Dendritic cell treated with granulocyte-macrophage colony-stimulating factor and Interleukin-4, amounts not matched to agents 40 ng/mL and 50 ng/mL, for 4 days (primary cell): ENCODE measurements at regions not wholly inside any gene's neighbourhood (a gene's known extent, or its start where the extent isn't known, plus 50 kb on each side); places are given as distances from the start of the nearest gene placed in this dataset.
A peak's percentile ranks its signal among the peaks of the same experiment; 100 is the strongest.
"Not testable (repeated sequence)": the region's sequence is repeated elsewhere in the genome, so short reads cannot be mapped to it uniquely, and the experiment has no call there.

Experiments used
- H3K27ac Mint-ChIP-seq: one replicate; pipeline ENCODE4 v1.8.0; 2022; ENCODE audit warnings: mild to moderate bottlenecking, mixed read lengths
- H3K27me3 Mint-ChIP-seq: one replicate; pipeline ENCODE4 v1.8.0; 2022; ENCODE audit warnings: mild to moderate bottlenecking, mixed read lengths
- H3K36me3 Mint-ChIP-seq: one replicate; pipeline ENCODE4 v1.8.0; 2022; ENCODE audit warnings: low read depth, mixed read lengths
- H3K4me1 Mint-ChIP-seq: one replicate; pipeline ENCODE4 v1.8.0; 2022; ENCODE audit warnings: low read depth, mixed read lengths
- H3K4me3 Mint-ChIP-seq: one replicate; pipeline ENCODE4 v1.8.0; 2022; ENCODE audit warnings: mild to moderate bottlenecking, moderate library complexity, mixed read lengths
- H3K9me3 Mint-ChIP-seq: one replicate; pipeline ENCODE4 v1.8.0; 2022; ENCODE audit warnings: mixed read lengths
- intact Hi-C: fragments of 100-400 bp; cut with micrococcal nuclease; formaldehyde crosslinking; loops from one replicate; pipeline ENCODE4 v1.15.0; 2022

- Mint-ChIP-seq H3K27ac (peak overlapping the region; percentile 72), H3K4me1 (peaks cover 34% of the 10 kb centered on the region), H3K4me3 (no peak overlapping the region), H3K27me3 (no peaks in the 10 kb centered on the region), H3K9me3 (peaks cover 27% of the 10 kb centered on the region), H3K36me3 (no peaks in the 10 kb centered on the region)
- intact Hi-C loops, result no loop called here
Measured at GRCh38 chr1:185536165-185536920, 197.8 kb upstream of the HMCN1 start.

GRCh38 chr1:185535621-185536020, 198.6 kb upstream of the HMCN1 start:
- peak overlapping the region; percentile 88 for H3K27ac Mint-ChIP-seq
- no peak overlapping the region for H3K4me3 Mint-ChIP-seq
- peaks cover 27% of the 10 kb centered on the region for H3K9me3 Mint-ChIP-seq
- peaks cover 34% of the 10 kb centered on the region for H3K4me1 Mint-ChIP-seq
- intact Hi-C loops, result no loop called here
- no peaks in the 10 kb centered on the region for H3K36me3 Mint-ChIP-seq
- H3K27me3 Mint-ChIP-seq, result no peaks in the 10 kb centered on the region

- no peaks in the 10 kb centered on the region for H3K27me3 Mint-ChIP-seq
- intact Hi-C loops, result loop anchor here (5.0 kb wide), 1 partner anchor 52 kb away; no protein-coding TSS in a partner anchor
- H3K9me3 Mint-ChIP-seq, result peaks cover 24% of the 10 kb centered on the region
- H3K27ac Mint-ChIP-seq, result peak overlapping the region; percentile 88
- H3K4me1 Mint-ChIP-seq, result peaks cover 34% of the 10 kb centered on the region
- no peak overlapping the region for H3K4me3 Mint-ChIP-seq
- H3K36me3 Mint-ChIP-seq, result no peaks in the 10 kb centered on the region
Measured at GRCh38 chr1:185534801-185535200, 199.4 kb upstream of the HMCN1 start.

GRCh38 chr1:185533596-185533995, 200.6 kb upstream of the HMCN1 start:
- no peaks in the 10 kb centered on the region for H3K36me3 Mint-ChIP-seq
- H3K4me1 Mint-ChIP-seq, result peaks cover 34% of the 10 kb centered on the region
- H3K27ac Mint-ChIP-seq, result no peak overlapping the region

GRCh38 chr1:185532856-185533255, 201.3 kb upstream of the HMCN1 start:
- intact Hi-C loops, result loop anchor here (5.0 kb wide), 1 partner anchor 51 kb away; no protein-coding TSS in a partner anchor
- Mint-ChIP-seq H3K9me3 (peaks cover 11% of the 10 kb centered on the region), H3K27me3 (no peaks in the 10 kb centered on the region), H3K4me3 (no peak overlapping the region), H3K27ac (no peak overlapping the region), H3K4me1 (peaks cover 30% of the 10 kb centered on the region), H3K36me3 (no peaks in the 10 kb centered on the region)

More at GRCh38 chr1:185533596-185533995, 200.6 kb upstream of the HMCN1 start:
- H3K9me3 Mint-ChIP-seq, result peaks cover 12% of the 10 kb centered on the region
- H3K4me3 Mint-ChIP-seq, result no peak overlapping the region
- intact Hi-C loops, result loop anchor here (5.0 kb wide), 1 partner anchor 51 kb away; no protein-coding TSS in a partner anchor
- no peaks in the 10 kb centered on the region for H3K27me3 Mint-ChIP-seq

- peak overlapping the region; percentile 26 for H3K27ac Mint-ChIP-seq
- no peaks in the 10 kb centered on the region for H3K27me3 Mint-ChIP-seq
- peaks cover 11% of the 10 kb centered on the region for H3K9me3 Mint-ChIP-seq
- no peak overlapping the region for H3K4me3 Mint-ChIP-seq
- no peaks in the 10 kb centered on the region for H3K36me3 Mint-ChIP-seq
- intact Hi-C loops, result loop anchor here (5.0 kb wide), 1 partner anchor 50 kb away; no protein-coding TSS in a partner anchor
- peaks cover 30% of the 10 kb centered on the region for H3K4me1 Mint-ChIP-seq
Measured at GRCh38 chr1:185531838-185532237, 202.4 kb upstream of the HMCN1 start.

GRCh38 chr1:185530215-185530614, 204.0 kb upstream of the HMCN1 start:
- Mint-ChIP-seq H3K4me1 (peaks cover 27% of the 10 kb centered on the region), H3K27ac (no peak overlapping the region)
- intact Hi-C loops, result loop anchor here (5.0 kb wide), 1 partner anchor 48 kb away; no protein-coding TSS in a partner anchor

GRCh38 chr1:185529673-185530072, 204.5 kb upstream of the HMCN1 start:
- Mint-ChIP-seq H3K27ac (no peak overlapping the region), H3K9me3 (peaks cover 11% of the 10 kb centered on the region), H3K4me1 (peaks cover 25% of the 10 kb centered on the region), H3K27me3 (no peaks in the 10 kb centered on the region), H3K4me3 (no peak overlapping the region), H3K36me3 (no peaks in the 10 kb centered on the region)
- intact Hi-C loops, result loop anchor here (5.0 kb wide), 1 partner anchor 47 kb away; no protein-coding TSS in a partner anchor

More at GRCh38 chr1:185530215-185530614, 204.0 kb upstream of the HMCN1 start:
- H3K27me3 Mint-ChIP-seq, result no peaks in the 10 kb centered on the region
- H3K4me3 Mint-ChIP-seq, result no peak overlapping the region
- H3K9me3 Mint-ChIP-seq, result peaks cover 11% of the 10 kb centered on the region
- H3K36me3 Mint-ChIP-seq, result no peaks in the 10 kb centered on the region

- H3K9me3 Mint-ChIP-seq, result peaks cover 11% of the 10 kb centered on the region
- intact Hi-C loops, result no loop called here
Measured at GRCh38 chr1:185528084-185528676, 206.0 kb upstream of the HMCN1 start.

GRCh38 chr1:185526344-185527307, 207.6 kb upstream of the HMCN1 start:
- no peak overlapping the region for H3K27ac Mint-ChIP-seq
- intact Hi-C loops, result no loop called here
- H3K36me3 Mint-ChIP-seq, result no peaks in the 10 kb centered on the region
- H3K9me3 Mint-ChIP-seq, result peaks cover 2% of the 10 kb centered on the region
- no peaks in the 10 kb centered on the region for H3K27me3 Mint-ChIP-seq
- H3K4me3 Mint-ChIP-seq, result no peak overlapping the region
- peaks cover 23% of the 10 kb centered on the region for H3K4me1 Mint-ChIP-seq

More at GRCh38 chr1:185528084-185528676, 206.0 kb upstream of the HMCN1 start:
- Mint-ChIP-seq H3K27me3 (no peaks in the 10 kb centered on the region), H3K36me3 (no peaks in the 10 kb centered on the region), H3K27ac (no peak overlapping the region), H3K4me1 (peaks cover 29% of the 10 kb centered on the region), H3K4me3 (no peak overlapping the region)

GRCh38 chr1:185520188-185520920, 203.3 kb upstream of the IVNS1ABP start:
- peaks cover 14% of the 10 kb centered on the region for H3K4me1 Mint-ChIP-seq
- H3K27me3 Mint-ChIP-seq, result no peaks in the 10 kb centered on the region
- H3K4me3 Mint-ChIP-seq, result no peak overlapping the region
- peaks cover 9% of the 10 kb centered on the region for H3K9me3 Mint-ChIP-seq
- peaks cover 8% of the 10 kb centered on the region for H3K36me3 Mint-ChIP-seq
- intact Hi-C loops, result no loop called here
- H3K27ac Mint-ChIP-seq, result peak overlapping the region; percentile 77

- peaks cover 12% of the 10 kb centered on the region for H3K4me1 Mint-ChIP-seq
- H3K27me3 Mint-ChIP-seq, result no peaks in the 10 kb centered on the region
- peaks cover 9% of the 10 kb centered on the region for H3K9me3 Mint-ChIP-seq
- H3K36me3 Mint-ChIP-seq, result peaks cover 8% of the 10 kb centered on the region
- H3K4me3 Mint-ChIP-seq, result no peak overlapping the region
- no peak overlapping the region for H3K27ac Mint-ChIP-seq
- intact Hi-C loops, result no loop called here
Measured at GRCh38 chr1:185517808-185518419, 200.9 kb upstream of the IVNS1ABP start.

- intact Hi-C loops, H3K4me3 Mint-ChIP-seq, H3K27ac Mint-ChIP-seq, H3K36me3 Mint-ChIP-seq, H3K27me3 Mint-ChIP-seq: not testable (repeated sequence)
- H3K4me1 Mint-ChIP-seq, result peaks cover 18% of the 10 kb centered on the region
- peaks cover 11% of the 10 kb centered on the region for H3K9me3 Mint-ChIP-seq
Measured at GRCh38 chr1:185517301-185517700, 200.3 kb upstream of the IVNS1ABP start.
